B cell (primary cell): ENCODE measurements at regions not wholly inside any gene's neighbourhood (a gene's known extent, or its start where the extent isn't known, plus 50 kb on each side); places are given as distances from the start of the nearest gene placed in this dataset.

Source experiments
- ATAC-seq: fragments of 200-7000 bp; cut with Tn5 transposase; one replicate; pipeline ENCODE4 v1.10.0; 2021; ENCODE audit warnings: low read depth, mild to moderate bottlenecking, moderate number of reproducible peaks, moderate library complexity
- CTCF ChIA-PET: fragments of 350-600 bp; sonication (Branson Sonifier 250); formaldehyde crosslinking; loops from one replicate; lab custom pipeline; 2021; ENCODE audit warnings: antibody characterized with exemption, inconsistent platforms; lab: Charles Lee
- POLR2A ChIA-PET: fragments of 350-600 bp; sonication (Branson Sonifier 250); formaldehyde crosslinking; loops from one replicate; lab custom pipeline; 2021; ENCODE audit warnings: antibody characterized with exemption; lab: Charles Lee
- DNase-seq: peaks from one replicate; pipeline ENCODE4 v3.0.0; 2013
- H2AFZ ChIP-seq: 2 replicates; pipeline ENCODE4 v1.6.1; 2012; ENCODE audit warnings: mild to moderate bottlenecking, low read depth, low read length; ENCODE audit not compliant: insufficient read depth, poor library complexity, severe bottlenecking
- H3K27ac ChIP-seq, 2 donors: 1 replicate in 1 of 2; 2 replicates in 1 of 2; pipeline ENCODE4 v1.5.1; 2012 to 2013; ENCODE audit warnings: low read length in 2 of 2, mild to moderate bottlenecking in 2 of 2, moderate library complexity in 1 of 2
- H3K27me3 ChIP-seq, 4 experiments: fragments of 200-600 bp in 1 of 4; sonication (generic) in 1 of 4; replicated peaks in 1 of 4; 1 replicate in 2 of 4; 2 replicates in 2 of 4; pipeline versions ENCODE4 v1.6.1 to v1.7.0; 2013 to 2016; ENCODE audit warnings: low read length in 3 of 4, mild to moderate bottlenecking in 2 of 4, mixed read lengths in 1 of 4, moderate library complexity in 1 of 4; ENCODE audit not compliant: insufficient read depth in 4 of 4, control insufficient read depth in 3 of 4; ENCODE audit errors: control extremely low read depth in 1 of 4
- H3K36me3 ChIP-seq, 2 experiments: replicated peaks in 1 of 2; 1 replicate in 1 of 2; 2 replicates in 1 of 2; pipeline versions ENCODE4 v1.6.1 to v1.7.1; 2013; ENCODE audit warnings: low read length in 1 of 2; ENCODE audit not compliant: insufficient read depth in 2 of 2, control insufficient read depth in 1 of 2; ENCODE audit errors: control extremely low read depth in 1 of 2, extremely low read depth in 1 of 2
- H3K4me1 ChIP-seq, 2 donors: fragments of 200-600 bp in 1 of 2; sonication (generic) in 1 of 2; 1 replicate in 1 of 2; 2 replicates in 1 of 2; pipeline versions ENCODE4 v1.5.1 to v1.6.1; 2013 to 2017; ENCODE audit warnings: low read length in 2 of 2; ENCODE audit not compliant: control insufficient read depth in 2 of 2, insufficient read depth in 2 of 2
- H3K4me2 ChIP-seq: replicated peaks from 2 replicates; pipeline ENCODE3; 2012; ENCODE audit warnings: mild to moderate bottlenecking, low read depth, low read length; ENCODE audit not compliant: poor library complexity, severe bottlenecking
- H3K4me3 ChIP-seq, 5 experiments: fragments of 200-600 bp in 1 of 5; sonication (generic) in 1 of 5; 1 replicate in 3 of 5; 2 replicates in 2 of 5; pipeline versions ENCODE4 v1.5.1 to v1.7.0; 2011 to 2016; ENCODE audit warnings: low read length in 4 of 5, mild to moderate bottlenecking in 4 of 5, low read depth in 2 of 5, control low read depth in 1 of 5, moderate library complexity in 1 of 5; ENCODE audit not compliant: insufficient read depth in 1 of 5; ENCODE audit errors: control extremely low read depth in 1 of 5, extremely low read depth in 1 of 5
- H3K79me2 ChIP-seq: fragments of 200-600 bp; sonication (generic); one replicate; pipeline ENCODE4 v1.6.0; 2016; ENCODE audit warnings: low read length; ENCODE audit not compliant: control insufficient read depth, insufficient read depth
- H3K9ac ChIP-seq: fragments of 200-600 bp; sonication (generic); 2 replicates; pipeline ENCODE4 v1.6.1; 2017; ENCODE audit warnings: mild to moderate bottlenecking, low read length, moderate library complexity
- H3K9me3 ChIP-seq, 3 donors: one replicate each; pipeline versions ENCODE4 v1.6.1 to v1.7.1; 2013; ENCODE audit warnings: low read length in 2 of 3; ENCODE audit not compliant: control insufficient read depth in 2 of 3, insufficient read depth in 1 of 3; ENCODE audit errors: control extremely low read depth in 1 of 3
- H4K20me1 ChIP-seq: 2 replicates; pipeline ENCODE4 v1.6.0; 2012; ENCODE audit warnings: mild to moderate bottlenecking, low read length; ENCODE audit not compliant: insufficient read depth, control insufficient read depth, poor library complexity, severe bottlenecking
- H3K27ac Mint-ChIP-seq: one replicate; pipeline ENCODE4 v1.8.0; 2021; ENCODE audit warnings: mixed read lengths
- H3K27me3 Mint-ChIP-seq: one replicate; pipeline ENCODE4 v1.8.0; 2021; ENCODE audit warnings: mixed read lengths
- H3K4me1 Mint-ChIP-seq: one replicate; pipeline ENCODE4 v1.8.0; 2021; ENCODE audit warnings: mixed read lengths
- H3K4me3 Mint-ChIP-seq: one replicate; pipeline ENCODE4 v1.8.0; 2021; ENCODE audit warnings: mixed read lengths
- H3K9me3 Mint-ChIP-seq: one replicate; pipeline ENCODE4 v1.8.0; 2022; ENCODE audit warnings: mixed read lengths; ENCODE audit not compliant: insufficient read depth
- EZH2 ChIP-seq: IDR thresholded peaks from 2 replicates; pipeline ENCODE4 v1.6.1; 2012; ENCODE audit warnings: borderline replicate concordance, low read depth, mild to moderate bottlenecking, moderate library complexity, low read length; ENCODE audit not compliant: insufficient read depth, poor library complexity, severe bottlenecking
- WGBS: methylation state at CpG from one replicate; pipeline ENCODE4 v1.1.5; 2013; ENCODE audit warnings: missing lambda C conversion rate; ENCODE audit not compliant: insufficient coverage; 5-methylcytosine and 5-hydroxymethylcytosine counted together
- intact Hi-C: fragments of 100-400 bp; cut with micrococcal nuclease; formaldehyde crosslinking; loops from one replicate; pipeline ENCODE4 v1.10.0; 2022
- TF ChIP-seq, protein P1 (sequence below): fragments of 200-600 bp; IDR thresholded peaks from one replicate; pipeline ENCODE4 v1.8.0; 2022; ENCODE audit warnings: antibody characterized with exemption, mild to moderate bottlenecking

DNA sequence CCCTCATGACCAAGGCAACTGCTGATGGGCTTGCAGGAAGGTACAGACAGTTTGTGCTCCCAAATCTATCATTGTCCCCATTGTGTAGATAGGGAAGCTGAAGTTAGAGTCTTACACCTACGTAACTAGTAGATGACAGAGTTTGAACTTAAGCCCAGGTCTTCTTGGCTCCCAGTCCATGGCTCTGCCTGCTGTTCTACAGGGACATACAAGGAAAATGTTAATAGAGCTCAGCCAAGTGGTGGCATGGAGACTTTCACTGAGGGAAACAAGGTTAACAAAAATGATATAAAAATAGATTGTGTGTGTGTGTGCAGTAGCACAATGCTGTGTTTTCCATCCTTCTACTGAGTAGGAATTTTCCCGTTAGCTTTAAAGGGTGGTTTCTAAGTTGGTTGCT is 936.5 kb downstream of the RPA4 start:
- no peak overlapping the region for H3K4me3 Mint-ChIP-seq
- H3K4me1 ChIP-seq, result no peaks in the 10 kb centered on the region
- no peaks in the 10 kb centered on the region for H3K9me3 Mint-ChIP-seq
- no peak for ATAC-seq
- H3K27me3 ChIP-seq, result no peaks in the 10 kb centered on the region
- H3K79me2 ChIP-seq, result no peaks in the 10 kb centered on the region
- DNase-seq, result no peak
- no peak overlapping the region for H3K9ac ChIP-seq
- no peaks in the 10 kb centered on the region for H3K9me3 ChIP-seq
- no peaks in the 10 kb centered on the region for H3K36me3 ChIP-seq
- POLR2A ChIA-PET, result no interaction called here
- H3K4me2 ChIP-seq, result no peak overlapping the region
- no peak overlapping the region for H3K4me3 ChIP-seq
- TF ChIP-seq EZH2, result no peak
- TF ChIP-seq, protein P1, sequence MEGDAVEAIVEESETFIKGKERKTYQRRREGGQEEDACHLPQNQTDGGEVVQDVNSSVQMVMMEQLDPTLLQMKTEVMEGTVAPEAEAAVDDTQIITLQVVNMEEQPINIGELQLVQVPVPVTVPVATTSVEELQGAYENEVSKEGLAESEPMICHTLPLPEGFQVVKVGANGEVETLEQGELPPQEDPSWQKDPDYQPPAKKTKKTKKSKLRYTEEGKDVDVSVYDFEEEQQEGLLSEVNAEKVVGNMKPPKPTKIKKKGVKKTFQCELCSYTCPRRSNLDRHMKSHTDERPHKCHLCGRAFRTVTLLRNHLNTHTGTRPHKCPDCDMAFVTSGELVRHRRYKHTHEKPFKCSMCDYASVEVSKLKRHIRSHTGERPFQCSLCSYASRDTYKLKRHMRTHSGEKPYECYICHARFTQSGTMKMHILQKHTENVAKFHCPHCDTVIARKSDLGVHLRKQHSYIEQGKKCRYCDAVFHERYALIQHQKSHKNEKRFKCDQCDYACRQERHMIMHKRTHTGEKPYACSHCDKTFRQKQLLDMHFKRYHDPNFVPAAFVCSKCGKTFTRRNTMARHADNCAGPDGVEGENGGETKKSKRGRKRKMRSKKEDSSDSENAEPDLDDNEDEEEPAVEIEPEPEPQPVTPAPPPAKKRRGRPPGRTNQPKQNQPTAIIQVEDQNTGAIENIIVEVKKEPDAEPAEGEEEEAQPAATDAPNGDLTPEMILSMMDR, result no peak
- CTCF ChIA-PET, result no interaction called here
- H3K27ac ChIP-seq, result no peak overlapping the region
- no peaks in the 10 kb centered on the region for H4K20me1 ChIP-seq
- intact Hi-C loops, result no loop called here
- H2AFZ ChIP-seq, result no peak overlapping the region
- H3K4me1 Mint-ChIP-seq, result no peaks in the 10 kb centered on the region
- WGBS, result no CpG with 5 or more reads among the region's 2 CpGs
- H3K27me3 Mint-ChIP-seq, result no peaks in the 10 kb centered on the region
- no peak overlapping the region for H3K27ac Mint-ChIP-seq

DNA sequence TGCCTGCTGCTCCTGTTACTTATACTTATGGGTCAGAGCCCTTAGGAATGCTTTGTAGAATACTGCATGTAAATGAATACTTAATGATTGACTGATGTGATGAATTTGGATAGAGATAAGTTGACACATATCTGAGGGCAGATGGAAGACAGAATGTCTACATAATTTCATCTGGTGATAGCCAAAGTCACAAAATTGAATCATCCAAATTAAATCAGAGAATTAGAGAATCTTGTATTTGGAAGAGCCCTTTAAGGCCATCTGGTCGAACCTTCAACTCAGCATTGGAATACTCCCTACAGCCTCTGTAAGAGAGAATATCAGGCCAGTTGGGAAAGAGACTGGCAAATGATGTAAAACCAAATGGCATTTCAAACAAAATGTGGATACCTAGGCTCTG is 944.8 kb downstream of the RPA4 start:
- H3K27me3 ChIP-seq, result no peaks in the 10 kb centered on the region
- WGBS, result no CpG with 5 or more reads among the region's 1 CpG
- H4K20me1 ChIP-seq, result no peaks in the 10 kb centered on the region
- no peaks in the 10 kb centered on the region for H3K9me3 ChIP-seq
- no peak overlapping the region for H3K27ac Mint-ChIP-seq
- no peaks in the 10 kb centered on the region for H3K27me3 Mint-ChIP-seq
- no peak overlapping the region for H2AFZ ChIP-seq
- H3K27ac ChIP-seq, result no peak overlapping the region
- H3K4me3 ChIP-seq, result no peak overlapping the region
- no peak for ATAC-seq
- no peaks in the 10 kb centered on the region for H3K36me3 ChIP-seq
- intact Hi-C loops, result no loop called here
- no peaks in the 10 kb centered on the region for H3K4me1 ChIP-seq
- DNase-seq, result no peak
- TF ChIP-seq, protein P1, result no peak
- TF ChIP-seq EZH2, result no peak
- no peak overlapping the region for H3K4me2 ChIP-seq
- H3K9ac ChIP-seq, result no peak overlapping the region
- ChIA-PET CTCF (no interaction called here), POLR2A (no interaction called here)
- no peaks in the 10 kb centered on the region for H3K79me2 ChIP-seq
- no peak overlapping the region for H3K4me3 Mint-ChIP-seq
- no peaks in the 10 kb centered on the region for H3K9me3 Mint-ChIP-seq
- H3K4me1 Mint-ChIP-seq, result no peaks in the 10 kb centered on the region
